MM.1S (cell line): ENCODE measurements at regions not wholly inside any gene's neighbourhood (a gene's known extent, or its start where the extent isn't known, plus 50 kb on each side); places are given as distances from the start of the nearest gene placed in this dataset.

Experiments used
- DNase-seq: peaks from one replicate; pipeline ENCODE4 v3.0.0-alpha.2; 2015
- H2AFZ ChIP-seq: fragments of 300-600 bp; sonication (generic); 2 replicates; pipeline ENCODE4 v1.6.0; 2016; ENCODE audit warnings: antibody characterized with exemption, low read length
- H3F3A ChIP-seq: fragments of 300-600 bp; sonication (generic); 2 replicates; pipeline ENCODE4 v1.6.1; 2016; ENCODE audit warnings: mild to moderate bottlenecking, antibody characterized with exemption, low read length, moderate library complexity, mixed read lengths; ENCODE audit not compliant: insufficient read depth
- H3K27ac ChIP-seq: fragments of 300-600 bp; sonication (generic); 2 replicates; pipeline ENCODE4 v1.5.1; 2016; ENCODE audit warnings: mild to moderate bottlenecking, low read length
- H3K27me3 ChIP-seq: fragments of 300-600 bp; sonication (generic); replicated peaks from 2 replicates; pipeline ENCODE4 v1.6.0; 2016; ENCODE audit warnings: low read length; ENCODE audit not compliant: insufficient read depth
- H3K36me3 ChIP-seq: fragments of 300-600 bp; sonication (generic); replicated peaks from 2 replicates; pipeline ENCODE4 v1.6.1; 2016; ENCODE audit warnings: mild to moderate bottlenecking, low read length, mixed read lengths; ENCODE audit not compliant: insufficient read depth
- H3K4me1 ChIP-seq: fragments of 300-600 bp; sonication (generic); 2 replicates; pipeline ENCODE4 v1.6.1; 2016; ENCODE audit warnings: low read length, mixed read lengths
- H3K4me2 ChIP-seq: fragments of 300-600 bp; sonication (generic); 2 replicates; pipeline ENCODE4 v1.6.0; 2016; ENCODE audit warnings: low read depth, low read length
- H3K4me3 ChIP-seq: fragments of 300-600 bp; sonication (generic); 2 replicates; pipeline ENCODE4 v1.5.1; 2016; ENCODE audit warnings: low read length, mixed read lengths
- H3K79me2 ChIP-seq: fragments of 300-600 bp; sonication (generic); 2 replicates; pipeline ENCODE4 v1.6.1; 2016; ENCODE audit warnings: mixed run types, low read length, mixed read lengths
- H3K9ac ChIP-seq: fragments of 300-600 bp; sonication (generic); 2 replicates; pipeline ENCODE4 v1.6.1; 2016; ENCODE audit warnings: low read length, mixed read lengths
- H3K9me2 ChIP-seq: fragments of 300-600 bp; sonication (generic); replicated peaks from 2 replicates; pipeline ENCODE4 v1.6.1; 2016; ENCODE audit warnings: mild to moderate bottlenecking, low read length, mixed read lengths; ENCODE audit not compliant: insufficient read depth
- H3K9me3 ChIP-seq: fragments of 300-600 bp; sonication (generic); replicated peaks from 2 replicates; pipeline ENCODE4 v1.6.1; 2016; ENCODE audit warnings: mild to moderate bottlenecking, low read length, mixed read lengths; ENCODE audit not compliant: insufficient read depth
- H4K20me1 ChIP-seq: fragments of 300-600 bp; sonication (generic); 2 replicates; pipeline ENCODE4 v1.6.1; 2016; ENCODE audit warnings: mild to moderate bottlenecking, low read length, moderate library complexity, mixed read lengths; ENCODE audit not compliant: insufficient read depth
- CTCF ChIP-seq: fragments of 300-600 bp; sonication (generic); IDR thresholded peaks from 2 replicates; pipeline ENCODE4 v1.5.1; 2016; ENCODE audit warnings: antibody characterized with exemption, low read length, mixed read lengths
- EZH2 ChIP-seq: fragments of 300-600 bp; sonication (generic); optimal IDR thresholded peaks from 2 replicates; pipeline ENCODE3; 2017; ENCODE audit warnings: low read depth, mild to moderate bottlenecking, antibody characterized with exemption, low read length, mixed read lengths
- EZH2phosphoT487 ChIP-seq: fragments of 300-600 bp; sonication (generic); IDR thresholded peaks from 2 replicates; pipeline ENCODE4 v1.6.1; 2018; ENCODE audit warnings: antibody characterized with exemption, low read length

- DNase-seq = no peak
- Histone ChIP-seq H3K4me1 (peaks cover 10% of the 10 kb centered on the region), H3K27ac (no peak overlapping the region), H3K9me3 (no peaks in the 10 kb centered on the region), H3K79me2 (no peaks in the 10 kb centered on the region), H4K20me1 (no peaks in the 10 kb centered on the region), H3F3A (peaks cover 8% of the 10 kb centered on the region), H3K4me3 (no peak overlapping the region), H3K4me2 (no peak overlapping the region), H2AFZ (no peak overlapping the region), H3K9ac (no peak overlapping the region), H3K27me3 (peaks cover 20% of the 10 kb centered on the region), H3K9me2 (no peaks in the 10 kb centered on the region), H3K36me3 (no peaks in the 10 kb centered on the region)
- TF ChIP-seq EZH2phosphoT487 (no peak), CTCF (no peak), EZH2 (no peak)
These were observed 95.5 kb upstream of the SPATA31D4 start for GRCh38 chr9:81832571-81833285.

GRCh38 chr9:81833563-81834345 is 94.5 kb upstream of the SPATA31D4 start:
- no peak overlapping the region for H2AFZ ChIP-seq

GRCh38 chr9:81841333-81841732 is 86.9 kb upstream of the SPATA31D4 start:
- H3K27ac ChIP-seq = no peak overlapping the region
- no peak for TF ChIP-seq CTCF
- no peak for TF ChIP-seq EZH2
- H2AFZ ChIP-seq = no peak overlapping the region
- no peaks in the 10 kb centered on the region for H3K79me2 ChIP-seq
- H3K9ac ChIP-seq = no peak overlapping the region
- DNase-seq = no peak
- no peaks in the 10 kb centered on the region for H3F3A ChIP-seq
- H3K36me3 ChIP-seq = no peaks in the 10 kb centered on the region
- H3K4me2 ChIP-seq = no peak overlapping the region
- H3K9me3 ChIP-seq = no peaks in the 10 kb centered on the region
- no peak overlapping the region for H3K4me3 ChIP-seq
- no peaks in the 10 kb centered on the region for H3K9me2 ChIP-seq
- H3K27me3 ChIP-seq = no peaks in the 10 kb centered on the region
- H4K20me1 ChIP-seq = no peaks in the 10 kb centered on the region
- no peaks in the 10 kb centered on the region for H3K4me1 ChIP-seq

More at GRCh38 chr9:81833563-81834345, 94.5 kb upstream of the SPATA31D4 start:
- Histone ChIP-seq H3K27ac (no peak overlapping the region), H3F3A (no peaks in the 10 kb centered on the region), H3K79me2 (no peaks in the 10 kb centered on the region), H3K4me1 (peaks cover under 1% of the 10 kb centered on the region; the same call in 1 of the 2 replicates), H4K20me1 (no peaks in the 10 kb centered on the region), H3K36me3 (no peaks in the 10 kb centered on the region), H3K9me3 (no peaks in the 10 kb centered on the region), H3K4me3 (no peak overlapping the region), H3K9me2 (no peaks in the 10 kb centered on the region), H3K27me3 (peaks cover 15% of the 10 kb centered on the region), H3K4me2 (no peak overlapping the region), H3K9ac (no peak overlapping the region)
- TF ChIP-seq EZH2 (no peak), EZH2phosphoT487 (no peak), CTCF (no peak)
- DNase-seq = no peak
